Hypothalamus (tissue), 51 donors: ENCODE measurements at regions not wholly inside any gene's neighbourhood (a gene's known extent, or its start where the extent isn't known, plus 50 kb on each side); places are given as distances from the start of the nearest gene placed in this dataset.
A peak's percentile ranks its signal among the peaks of the same experiment; 100 is the strongest.
"Not testable (repeated sequence)": the region's sequence is repeated elsewhere in the genome, so short reads cannot be mapped to it uniquely, and the experiment has no call there.

ENCODE experiments used
- DNase-seq, 51 donors: peaks; one replicate each; lab custom pipeline; 2025; lab: John Stamatoyannopoulos, UW

GRCh38 chr14:95597784-95598211, 62.9 kb downstream of the GLRX5 start:
- DNase-seq, result peak in 27 of 51 donors; percentile 3 to 54 (median 19)

GRCh38 chr14:95601650-95602049, 66.8 kb downstream of the GLRX5 start:
- no peak for DNase-seq

GRCh38 chr14:95603415-95603814, 68.6 kb downstream of the GLRX5 start:
- no peak for DNase-seq

- DNase-seq, result no peak
Observed at GRCh38 chr14:95606266-95606665, 71.4 kb downstream of the GLRX5 start.

GRCh38 chr14:95608637-95609235, 73.9 kb downstream of the GLRX5 start:
- DNase-seq, result no peak

GRCh38 chr14:95609398-95609990, 74.6 kb downstream of the GLRX5 start:
- DNase-seq, result peak in 6 of 51 donors; percentile 0 to 18 (median 4)

GRCh38 chr14:95611293-95611880, 74.8 kb upstream of the TCL1B start:
- peak in 1 of 51 donors; percentile 3 for DNase-seq

GRCh38 chr14:95614349-95614748, 71.9 kb upstream of the TCL1B start:
- DNase-seq, result no peak

- no peak for DNase-seq
Observed at GRCh38 chr14:95616745-95617144, 69.5 kb upstream of the TCL1B start.

- DNase-seq, result no peak
Observed at GRCh38 chr14:95619785-95620417, 66.3 kb upstream of the TCL1B start.

GRCh38 chr14:95620659-95621059, 65.6 kb upstream of the TCL1B start:
- DNase-seq, result no peak

GRCh38 chr14:95623195-95623594, 63.0 kb upstream of the TCL1B start:
- no peak for DNase-seq

- not testable (repeated sequence) for DNase-seq
Observed at GRCh38 chr14:95625710-95626109, 60.5 kb upstream of the TCL1B start.

- no peak for DNase-seq
Observed at GRCh38 chr14:95635051-95635450, 51.2 kb upstream of the TCL1B start.
